GM06990 (cell line): ENCODE measurements at regions not wholly inside any gene's neighbourhood (a gene's known extent, or its start where the extent isn't known, plus 50 kb on each side); places are given as distances from the start of the nearest gene placed in this dataset.

Experiments
- DNase-seq: peaks from one replicate; pipeline ENCODE4 v3.0.0-alpha.2; 2011; ENCODE audit not compliant: insufficient read length; ENCODE audit errors: extremely low read depth
- H3K27me3 ChIP-seq: replicated peaks from 2 replicates; pipeline ENCODE4 v1.6.0; 2011; ENCODE audit warnings: low read length; ENCODE audit not compliant: control insufficient read depth, insufficient read depth
- H3K36me3 ChIP-seq: 2 replicates; pipeline ENCODE4 v1.5.1; 2011; ENCODE audit warnings: low read length; ENCODE audit not compliant: control insufficient read depth, insufficient read depth
- H3K4me3 ChIP-seq: replicated peaks from 2 replicates; pipeline ENCODE4 v1.5.1; 2011; ENCODE audit warnings: low read depth, mild to moderate bottlenecking, control low read depth, low read length
- CTCF ChIP-seq: IDR thresholded peaks from 2 replicates; pipeline ENCODE4 v1.5.1; 2011; ENCODE audit warnings: low read length, control low read depth, mild to moderate bottlenecking, inconsistent platforms; ENCODE audit not compliant: insufficient read depth, poor library complexity, severe bottlenecking

DNA sequence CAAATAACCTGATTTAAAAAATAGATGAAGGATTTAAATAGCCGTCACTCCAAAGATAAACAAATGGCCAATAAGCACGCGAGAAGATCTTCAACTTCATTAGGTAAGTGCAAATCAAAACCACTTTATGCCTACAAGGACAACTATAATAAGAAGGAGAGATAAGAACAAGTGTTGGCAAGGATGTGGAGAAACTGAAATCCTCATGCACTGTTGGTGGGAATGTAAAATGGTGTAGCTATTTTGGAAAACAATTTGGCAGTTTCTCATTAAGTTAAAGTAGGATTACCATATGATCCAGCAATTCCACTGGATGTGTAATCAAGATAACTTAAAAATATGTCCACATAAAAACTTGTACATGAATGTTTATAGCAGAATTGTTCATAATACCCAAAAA lies 64.1 kb downstream of the CXCL12 start:
- no peaks in the 10 kb centered on the region; the same call in 1 of the 2 replicates for H3K27me3 ChIP-seq
- H3K36me3 ChIP-seq, result no peaks in the 10 kb centered on the region
- H3K4me3 ChIP-seq, result no peak overlapping the region
- no peak for TF ChIP-seq CTCF
- no peak for DNase-seq

DNA sequence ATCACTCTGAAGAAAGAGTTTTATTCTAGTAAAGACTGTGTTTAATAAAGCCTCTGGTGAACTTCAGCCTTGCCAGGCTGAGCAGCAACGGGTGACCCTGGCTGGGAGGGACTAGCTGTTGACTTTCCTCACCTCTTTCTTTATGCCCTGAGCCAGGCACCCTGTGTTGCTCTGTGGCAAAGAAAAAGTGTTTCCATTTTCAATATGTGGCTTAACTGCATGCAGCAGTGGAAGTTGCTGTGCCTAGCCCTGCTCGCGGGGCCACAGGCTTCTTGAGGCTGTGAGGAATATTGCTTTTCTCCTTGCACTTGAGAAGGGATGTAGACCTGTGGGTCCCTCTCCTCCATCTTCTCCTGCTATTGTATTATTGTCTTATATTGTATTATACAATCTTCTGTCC lies 67.0 kb downstream of the CXCL12 start:
- no peaks in the 10 kb centered on the region for H3K27me3 ChIP-seq
- TF ChIP-seq CTCF, result no peak
- DNase-seq, result no peak
- H3K4me3 ChIP-seq, result no peak overlapping the region
- H3K36me3 ChIP-seq, result no peaks in the 10 kb centered on the region

- TF ChIP-seq CTCF, result no peak
- H3K36me3 ChIP-seq, result no peaks in the 10 kb centered on the region
- H3K27me3 ChIP-seq, result no peaks in the 10 kb centered on the region
- no peak overlapping the region for H3K4me3 ChIP-seq
- no peak for DNase-seq
Observed at GRCh38 chr10:44316922-44317215, 68.0 kb downstream of the CXCL12 start.

- Histone ChIP-seq H3K4me3 (no peak overlapping the region), H3K27me3 (no peaks in the 10 kb centered on the region), H3K36me3 (no peaks in the 10 kb centered on the region)
- no peak for TF ChIP-seq CTCF
- DNase-seq, result peak; percentile 69
Observed at GRCh38 chr10:44316187-44316921, 68.5 kb downstream of the CXCL12 start.

DNA sequence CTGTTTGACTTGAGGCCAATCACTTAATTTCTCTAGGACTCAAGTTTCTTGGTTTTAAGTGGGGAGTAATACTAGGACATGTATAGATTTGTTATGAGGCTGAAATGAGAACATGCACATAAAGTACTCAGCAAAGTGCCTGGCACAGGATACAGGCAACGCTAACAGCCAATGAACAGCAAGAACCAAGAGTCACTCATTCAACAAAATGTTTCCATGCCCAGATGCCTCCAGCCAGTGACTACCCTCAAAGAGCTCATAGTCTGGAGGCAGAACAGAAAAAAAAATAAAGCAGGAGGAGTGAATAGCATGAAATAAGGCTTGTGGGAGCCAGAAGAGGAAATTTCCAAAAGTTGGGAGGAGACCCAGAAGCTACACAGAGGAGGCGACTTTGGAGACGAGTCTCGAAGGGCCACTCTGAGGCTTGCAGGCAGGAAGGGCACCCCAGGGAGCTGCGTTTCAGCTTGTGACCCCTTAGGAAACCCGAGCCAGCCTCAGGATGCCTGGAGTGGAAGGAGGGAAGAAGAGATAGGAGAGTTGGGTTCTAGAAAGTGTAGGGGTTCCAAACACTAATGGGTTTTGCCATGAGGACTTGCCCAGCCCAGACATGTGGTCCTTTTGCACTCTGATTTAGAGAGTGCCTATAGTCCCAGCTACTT lies 70.0 kb downstream of the CXCL12 start:
- Histone ChIP-seq H3K36me3 (no peaks in the 10 kb centered on the region), H3K27me3 (no peaks in the 10 kb centered on the region), H3K4me3 (no peak overlapping the region)
- DNase-seq, result no peak
- TF ChIP-seq CTCF, result no peak
